GM12878 (cell line): ENCODE measurements at regions not wholly inside any gene's neighbourhood (a gene's known extent, or its start where the extent isn't known, plus 50 kb on each side); places are given as distances from the start of the nearest gene placed in this dataset.

Source experiments
- BCLAF1 ChIP-seq: fragments of 450-650 bp; IDR thresholded peaks from 2 replicates; pipeline ENCODE4 v1.6.1; 2017; ENCODE audit warnings: antibody characterized with exemption, mild to moderate bottlenecking, moderate library complexity
- CEBPB ChIP-seq, 2 experiments: fragments of 150-350 bp in 1 of 2; IDR thresholded peaks; 2 replicates each; pipeline ENCODE4 v1.6.1; 2012 to 2014; ENCODE audit warnings: low read depth in 2 of 2, low read length in 2 of 2, borderline replicate concordance in 1 of 2, inconsistent platforms in 1 of 2
- CHD4 ChIP-seq: fragments of 200-600 bp; sonication (generic); IDR thresholded peaks from 2 replicates; pipeline ENCODE4 v1.6.1; 2016; ENCODE audit warnings: mild to moderate bottlenecking
- ESRRA ChIP-seq: IDR thresholded peaks from 2 replicates; pipeline ENCODE4 v1.6.1; 2012; ENCODE audit warnings: mild to moderate bottlenecking, low read length, improper control_type of control experiment
- GABPA ChIP-seq: IDR thresholded peaks from 2 replicates; pipeline ENCODE4 v1.6.1; 2014; ENCODE audit warnings: antibody characterized with exemption, low read depth, mild to moderate bottlenecking, inconsistent platforms
- LARP7 ChIP-seq: fragments of 450-650 bp; IDR thresholded peaks from 2 replicates; pipeline ENCODE4 v1.6.1; 2017; ENCODE audit warnings: mild to moderate bottlenecking
- MAX ChIP-seq: IDR thresholded peaks from 2 replicates; pipeline ENCODE4 v1.6.1; 2012; ENCODE audit warnings: low read depth, low read length, improper control_type of control experiment
- MTA3 ChIP-seq: IDR thresholded peaks from 2 replicates; pipeline ENCODE4 v1.6.1; 2012; ENCODE audit warnings: low read length, inconsistent platforms, borderline replicate concordance
- NR2C2 ChIP-seq: IDR thresholded peaks from 2 replicates; pipeline ENCODE4 v1.6.1; 2011; ENCODE audit warnings: borderline replicate concordance, low read depth; ENCODE audit not compliant: control insufficient read depth, insufficient read length
- PML ChIP-seq: IDR thresholded peaks from 2 replicates; pipeline ENCODE4 v1.6.1; 2012; ENCODE audit warnings: low read length, inconsistent platforms
- POLR2AphosphoS2 ChIP-seq: IDR thresholded peaks from 2 replicates; pipeline ENCODE4 v1.6.1; 2011; ENCODE audit warnings: low read depth, mild to moderate bottlenecking, low read length, improper control_type of control experiment, moderate library complexity
- SMAD5 ChIP-seq: IDR thresholded peaks from 2 replicates; pipeline ENCODE4 v1.6.1; 2016; ENCODE audit warnings: antibody characterized with exemption, low read depth
- SMARCA5 ChIP-seq: fragments of 450-650 bp; IDR thresholded peaks from 2 replicates; pipeline ENCODE4 v1.6.1; 2017; ENCODE audit warnings: mild to moderate bottlenecking
- ZNF207 ChIP-seq: fragments of 450-650 bp; IDR thresholded peaks from 2 replicates; pipeline ENCODE4 v1.6.1; 2014; ENCODE audit warnings: antibody characterized with exemption, mild to moderate bottlenecking, borderline replicate concordance
- TF ChIP-seq, protein P1 (sequence below): fragments of 450-650 bp; IDR thresholded peaks from 2 replicates; pipeline ENCODE4 v1.6.1; 2017; ENCODE audit warnings: mild to moderate bottlenecking, moderate library complexity
- TF ChIP-seq, protein P2 (sequence below): fragments of 450-650 bp; IDR thresholded peaks from 2 replicates; pipeline ENCODE4 v1.6.1; 2018; ENCODE audit warnings: borderline replicate concordance, mild to moderate bottlenecking; ENCODE audit not compliant: partially characterized antibody

- TF ChIP-seq MAX (no peak), POLR2AphosphoS2 (no peak), GABPA (no peak), CEBPB (IDR thresholded peaks at IDR 0.05; ENCODE audit: borderline replicate concordance in 1 of 2, low read depth in 2 of 2, low read length in 2 of 2) (no peak), MTA3 (no peak), SMAD5 (no peak), BCLAF1 (no peak), SMARCA5 (0 out of 2 replicates have a peak, but pooled peaks have one; percentile 17), CHD4 (no peak), ESRRA (no peak), LARP7 (no peak), PML (no peak), NR2C2 (no peak), ZNF207 (no peak)
- TF ChIP-seq, protein P1, sequence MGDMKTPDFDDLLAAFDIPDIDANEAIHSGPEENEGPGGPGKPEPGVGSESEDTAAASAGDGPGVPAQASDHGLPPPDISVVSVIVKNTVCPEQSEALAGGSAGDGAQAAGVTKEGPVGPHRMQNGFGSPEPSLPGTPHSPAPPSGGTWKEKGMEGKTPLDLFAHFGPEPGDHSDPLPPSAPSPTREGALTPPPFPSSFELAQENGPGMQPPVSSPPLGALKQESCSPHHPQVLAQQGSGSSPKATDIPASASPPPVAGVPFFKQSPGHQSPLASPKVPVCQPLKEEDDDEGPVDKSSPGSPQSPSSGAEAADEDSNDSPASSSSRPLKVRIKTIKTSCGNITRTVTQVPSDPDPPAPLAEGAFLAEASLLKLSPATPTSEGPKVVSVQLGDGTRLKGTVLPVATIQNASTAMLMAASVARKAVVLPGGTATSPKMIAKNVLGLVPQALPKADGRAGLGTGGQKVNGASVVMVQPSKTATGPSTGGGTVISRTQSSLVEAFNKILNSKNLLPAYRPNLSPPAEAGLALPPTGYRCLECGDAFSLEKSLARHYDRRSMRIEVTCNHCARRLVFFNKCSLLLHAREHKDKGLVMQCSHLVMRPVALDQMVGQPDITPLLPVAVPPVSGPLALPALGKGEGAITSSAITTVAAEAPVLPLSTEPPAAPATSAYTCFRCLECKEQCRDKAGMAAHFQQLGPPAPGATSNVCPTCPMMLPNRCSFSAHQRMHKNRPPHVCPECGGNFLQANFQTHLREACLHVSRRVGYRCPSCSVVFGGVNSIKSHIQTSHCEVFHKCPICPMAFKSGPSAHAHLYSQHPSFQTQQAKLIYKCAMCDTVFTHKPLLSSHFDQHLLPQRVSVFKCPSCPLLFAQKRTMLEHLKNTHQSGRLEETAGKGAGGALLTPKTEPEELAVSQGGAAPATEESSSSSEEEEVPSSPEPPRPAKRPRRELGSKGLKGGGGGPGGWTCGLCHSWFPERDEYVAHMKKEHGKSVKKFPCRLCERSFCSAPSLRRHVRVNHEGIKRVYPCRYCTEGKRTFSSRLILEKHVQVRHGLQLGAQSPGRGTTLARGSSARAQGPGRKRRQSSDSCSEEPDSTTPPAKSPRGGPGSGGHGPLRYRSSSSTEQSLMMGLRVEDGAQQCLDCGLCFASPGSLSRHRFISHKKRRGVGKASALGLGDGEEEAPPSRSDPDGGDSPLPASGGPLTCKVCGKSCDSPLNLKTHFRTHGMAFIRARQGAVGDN: peak; percentile 91
- TF ChIP-seq, protein P2, sequence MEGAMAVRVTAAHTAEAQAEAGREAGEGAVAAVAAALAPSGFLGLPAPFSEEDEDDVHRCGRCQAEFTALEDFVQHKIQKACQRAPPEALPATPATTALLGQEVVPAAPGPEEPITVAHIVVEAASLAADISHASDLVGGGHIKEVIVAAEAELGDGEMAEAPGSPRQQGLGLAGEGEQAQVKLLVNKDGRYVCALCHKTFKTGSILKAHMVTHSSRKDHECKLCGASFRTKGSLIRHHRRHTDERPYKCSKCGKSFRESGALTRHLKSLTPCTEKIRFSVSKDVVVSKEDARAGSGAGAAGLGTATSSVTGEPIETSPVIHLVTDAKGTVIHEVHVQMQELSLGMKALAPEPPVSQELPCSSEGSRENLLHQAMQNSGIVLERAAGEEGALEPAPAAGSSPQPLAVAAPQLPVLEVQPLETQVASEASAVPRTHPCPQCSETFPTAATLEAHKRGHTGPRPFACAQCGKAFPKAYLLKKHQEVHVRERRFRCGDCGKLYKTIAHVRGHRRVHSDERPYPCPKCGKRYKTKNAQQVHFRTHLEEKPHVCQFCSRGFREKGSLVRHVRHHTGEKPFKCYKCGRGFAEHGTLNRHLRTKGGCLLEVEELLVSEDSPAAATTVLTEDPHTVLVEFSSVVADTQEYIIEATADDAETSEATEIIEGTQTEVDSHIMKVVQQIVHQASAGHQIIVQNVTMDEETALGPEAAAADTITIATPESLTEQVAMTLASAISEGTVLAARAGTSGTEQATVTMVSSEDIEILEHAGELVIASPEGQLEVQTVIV: no peak
Measured at GRCh38 chr2:8469709-8470493, 212.0 kb upstream of the ID2 start (continued).
